ENCODE measurements at regions not wholly inside any gene's neighbourhood (a gene's known extent, or its start where the extent isn't known, plus 50 kb on each side); places are given as distances from the start of the nearest gene placed in this dataset.

DNA sequence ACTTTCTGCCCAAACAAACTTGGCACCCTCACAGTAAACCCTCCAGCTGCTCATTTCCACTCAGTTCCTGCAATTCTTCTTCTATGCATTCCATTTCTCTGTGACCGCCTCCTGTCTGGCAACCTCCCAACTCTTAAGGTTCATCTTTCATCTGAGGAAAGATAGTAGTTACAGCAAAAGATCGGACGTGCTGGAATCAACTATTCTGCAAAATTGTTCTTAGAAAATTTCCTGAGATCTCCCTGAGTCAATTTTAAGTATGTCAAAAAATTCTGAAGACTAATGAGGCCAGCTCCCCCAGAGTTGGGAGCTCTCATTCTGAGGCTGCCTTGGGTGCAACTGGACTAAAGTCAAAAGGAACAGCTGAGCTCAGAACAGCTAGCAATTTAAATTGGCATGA is 1026.0 kb downstream of the ADGRL3 start:
- TF ChIP-seq, protein P1, sequence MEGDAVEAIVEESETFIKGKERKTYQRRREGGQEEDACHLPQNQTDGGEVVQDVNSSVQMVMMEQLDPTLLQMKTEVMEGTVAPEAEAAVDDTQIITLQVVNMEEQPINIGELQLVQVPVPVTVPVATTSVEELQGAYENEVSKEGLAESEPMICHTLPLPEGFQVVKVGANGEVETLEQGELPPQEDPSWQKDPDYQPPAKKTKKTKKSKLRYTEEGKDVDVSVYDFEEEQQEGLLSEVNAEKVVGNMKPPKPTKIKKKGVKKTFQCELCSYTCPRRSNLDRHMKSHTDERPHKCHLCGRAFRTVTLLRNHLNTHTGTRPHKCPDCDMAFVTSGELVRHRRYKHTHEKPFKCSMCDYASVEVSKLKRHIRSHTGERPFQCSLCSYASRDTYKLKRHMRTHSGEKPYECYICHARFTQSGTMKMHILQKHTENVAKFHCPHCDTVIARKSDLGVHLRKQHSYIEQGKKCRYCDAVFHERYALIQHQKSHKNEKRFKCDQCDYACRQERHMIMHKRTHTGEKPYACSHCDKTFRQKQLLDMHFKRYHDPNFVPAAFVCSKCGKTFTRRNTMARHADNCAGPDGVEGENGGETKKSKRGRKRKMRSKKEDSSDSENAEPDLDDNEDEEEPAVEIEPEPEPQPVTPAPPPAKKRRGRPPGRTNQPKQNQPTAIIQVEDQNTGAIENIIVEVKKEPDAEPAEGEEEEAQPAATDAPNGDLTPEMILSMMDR (IDR thresholded peaks at IDR 0.05; ENCODE audit: low read depth, low read length, poor library complexity, severe bottlenecking): no peak
- TF ChIP-seq EZH2phosphoT487 (IDR thresholded peaks at IDR 0.05; ENCODE audit: borderline replicate concordance, low read length): no peak

Measured in DOHH2 (cell line).